Cardiac muscle cell (in vitro differentiated cells and primary cell): ENCODE measurements at regions not wholly inside any gene's neighbourhood (a gene's known extent, or its start where the extent isn't known, plus 50 kb on each side); places are given as distances from the start of the nearest gene placed in this dataset.

Experiments
- DNase-seq, 2 donors: peaks; one replicate each; pipeline versions ENCODE4 v3.0.0 to v3.0.0-alpha.2; 2010 to 2017; ENCODE audit warnings: low read depth in 1 of 2, low spot score in 1 of 2
- H3K27ac ChIP-seq: fragments of 200-600 bp; sonication (generic); 2 replicates; pipeline ENCODE4 v1.5.1; 2016
- H3K27me3 ChIP-seq: fragments of 200-600 bp; sonication (generic); 2 replicates; pipeline ENCODE4 v1.6.0; 2016; ENCODE audit warnings: control low read depth
- H3K36me3 ChIP-seq: fragments of 200-600 bp; sonication (generic); 2 replicates; pipeline ENCODE4 v1.5.1; 2016; ENCODE audit warnings: control low read depth
- H3K4me1 ChIP-seq: fragments of 200-600 bp; sonication (generic); 2 replicates; pipeline ENCODE4 v1.8.1; 2017; ENCODE audit warnings: low read depth, mild to moderate bottlenecking, mixed run types
- H3K4me3 ChIP-seq: fragments of 200-600 bp; sonication (generic); 2 replicates; pipeline ENCODE4 v1.5.1; 2016; ENCODE audit warnings: mild to moderate bottlenecking
- H3K9me3 ChIP-seq: fragments of 200-600 bp; sonication (generic); 2 replicates; pipeline ENCODE4 v1.5.1; 2017; ENCODE audit warnings: low read depth, mild to moderate bottlenecking, control low read depth
- TF ChIP-seq, protein P1 (sequence below): IDR thresholded peaks from 2 replicates; pipeline ENCODE4 v1.5.1; 2012; ENCODE audit warnings: low read depth, mild to moderate bottlenecking, low read length

DNA sequence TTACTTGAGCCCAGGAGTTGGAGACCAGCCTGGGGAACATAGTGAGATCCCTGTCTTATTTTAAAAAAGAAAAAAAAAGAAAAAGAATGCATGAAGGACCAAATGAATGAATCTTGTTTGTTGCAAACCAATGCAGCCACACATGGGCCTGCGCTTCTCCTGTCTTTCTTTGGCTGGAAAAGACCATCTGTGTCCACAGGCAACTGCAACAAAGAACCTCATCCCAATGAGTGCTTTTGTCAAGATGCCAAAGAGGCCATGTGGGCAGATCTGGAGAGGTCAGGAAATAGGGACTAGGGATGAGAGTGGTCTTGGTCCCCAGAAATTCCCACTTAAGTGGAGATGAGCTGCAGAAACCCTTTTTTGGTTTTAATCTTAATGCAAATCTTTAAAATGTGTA, 49.8 kb upstream of the DUSP5 start:
- TF ChIP-seq, protein P1, sequence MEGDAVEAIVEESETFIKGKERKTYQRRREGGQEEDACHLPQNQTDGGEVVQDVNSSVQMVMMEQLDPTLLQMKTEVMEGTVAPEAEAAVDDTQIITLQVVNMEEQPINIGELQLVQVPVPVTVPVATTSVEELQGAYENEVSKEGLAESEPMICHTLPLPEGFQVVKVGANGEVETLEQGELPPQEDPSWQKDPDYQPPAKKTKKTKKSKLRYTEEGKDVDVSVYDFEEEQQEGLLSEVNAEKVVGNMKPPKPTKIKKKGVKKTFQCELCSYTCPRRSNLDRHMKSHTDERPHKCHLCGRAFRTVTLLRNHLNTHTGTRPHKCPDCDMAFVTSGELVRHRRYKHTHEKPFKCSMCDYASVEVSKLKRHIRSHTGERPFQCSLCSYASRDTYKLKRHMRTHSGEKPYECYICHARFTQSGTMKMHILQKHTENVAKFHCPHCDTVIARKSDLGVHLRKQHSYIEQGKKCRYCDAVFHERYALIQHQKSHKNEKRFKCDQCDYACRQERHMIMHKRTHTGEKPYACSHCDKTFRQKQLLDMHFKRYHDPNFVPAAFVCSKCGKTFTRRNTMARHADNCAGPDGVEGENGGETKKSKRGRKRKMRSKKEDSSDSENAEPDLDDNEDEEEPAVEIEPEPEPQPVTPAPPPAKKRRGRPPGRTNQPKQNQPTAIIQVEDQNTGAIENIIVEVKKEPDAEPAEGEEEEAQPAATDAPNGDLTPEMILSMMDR: no peak
- H3K4me1 ChIP-seq: peaks cover 25% of the 10 kb centered on the region
- DNase-seq: peak in 1 of 2 donors; percentile 23
- no peak overlapping the region for H3K4me3 ChIP-seq
- no peak overlapping the region for H3K27ac ChIP-seq
- no peaks in the 10 kb centered on the region for H3K9me3 ChIP-seq
- H3K36me3 ChIP-seq: no peaks in the 10 kb centered on the region
- no peaks in the 10 kb centered on the region for H3K27me3 ChIP-seq
